PC-9 (cell line): ENCODE measurements at regions not wholly inside any gene's neighbourhood (a gene's known extent, or its start where the extent isn't known, plus 50 kb on each side); places are given as distances from the start of the nearest gene placed in this dataset.

Source experiments
- BruUV-seq: library from RNA; stranded (reverse); fragments of 400-500 nt; replicated peaks from 2 replicates; lab custom pipeline; 2021; lab: Mats Ljungman, UMichigan
- CTCF ChIA-PET: fragments of 300-600 bp; sonication (Branson Sonifier 250); formaldehyde crosslinking; loops from one replicate; lab custom pipeline; 2022; ENCODE audit warnings: antibody characterized with exemption; lab: Charles Lee
- POLR2A ChIA-PET: fragments of 300-600 bp; sonication (Branson Sonifier 250); formaldehyde crosslinking; loops from one replicate; lab custom pipeline; 2022; ENCODE audit warnings: antibody characterized with exemption; ENCODE audit not compliant: unreplicated experiment; lab: Charles Lee
- DNase-seq, 2 experiments: peaks; one replicate each; pipeline versions ENCODE4 v3.0.0 to v3.0.0-alpha.2; 2015 to 2022; ENCODE audit warnings: mixed read lengths in 1 of 2
- H2AFZ ChIP-seq: fragments of 200-600 bp; sonication (generic); 2 replicates; pipeline ENCODE4 v1.8.1; 2017; ENCODE audit warnings: antibody characterized with exemption
- H3F3A ChIP-seq: fragments of 200-600 bp; sonication (generic); 2 replicates; pipeline ENCODE4 v1.8.1; 2017; ENCODE audit warnings: antibody characterized with exemption, mild to moderate bottlenecking, low read depth; ENCODE audit not compliant: insufficient read depth
- H3K27ac ChIP-seq: fragments of 200-600 bp; sonication (generic); 2 replicates; pipeline ENCODE4 v1.6.1; 2016; ENCODE audit warnings: mixed run types
- H3K27me3 ChIP-seq: fragments of 200-600 bp; sonication (generic); 2 replicates; pipeline ENCODE4 v1.6.1; 2016; ENCODE audit warnings: low read depth, mixed run types; ENCODE audit not compliant: insufficient read depth
- H3K36me3 ChIP-seq: fragments of 200-600 bp; sonication (generic); 2 replicates; pipeline ENCODE4 v1.6.1; 2016; ENCODE audit warnings: low read depth, mixed run types
- H3K4me1 ChIP-seq: fragments of 200-600 bp; sonication (generic); replicated peaks from 2 replicates; pipeline ENCODE4 v1.6.1; 2016; ENCODE audit warnings: mixed run types; ENCODE audit not compliant: insufficient read depth
- H3K4me2 ChIP-seq: fragments of 200-600 bp; sonication (generic); 2 replicates; pipeline ENCODE4 v1.6.1; 2017; ENCODE audit warnings: mixed run types
- H3K4me3 ChIP-seq: fragments of 200-600 bp; sonication (generic); 2 replicates; pipeline ENCODE4 v1.6.1; 2016; ENCODE audit warnings: mixed run types
- H3K79me2 ChIP-seq: fragments of 200-600 bp; sonication (generic); 2 replicates; pipeline ENCODE4 v1.6.1; 2017; ENCODE audit warnings: low read depth, mixed run types
- H3K9me2 ChIP-seq: fragments of 200-600 bp; sonication (generic); 2 replicates; pipeline ENCODE4 v1.8.1; 2017; ENCODE audit warnings: mild to moderate bottlenecking; ENCODE audit not compliant: insufficient read depth
- H3K9me3 ChIP-seq: fragments of 200-600 bp; sonication (generic); 2 replicates; pipeline ENCODE4 v1.8.1; 2016; ENCODE audit warnings: low read depth; ENCODE audit not compliant: insufficient read depth
- H4K20me1 ChIP-seq: fragments of 200-600 bp; sonication (generic); 2 replicates; pipeline ENCODE4 v1.8.1; 2017; ENCODE audit not compliant: insufficient read depth
- EZH2 ChIP-seq: fragments of 200-600 bp; sonication (generic); IDR thresholded peaks from 2 replicates; pipeline ENCODE4 v1.8.0; 2017; ENCODE audit warnings: antibody characterized with exemption, low read depth
- intact Hi-C: fragments of 100-400 bp; cut with micrococcal nuclease; formaldehyde crosslinking; loops from one replicate; pipeline ENCODE4 v1.10.0; 2022; ENCODE audit not compliant: unreplicated experiment
- TF ChIP-seq, protein P1 (sequence below): fragments of 200-600 bp; sonication (generic); conservative IDR thresholded peaks from 2 replicates; pipeline ENCODE4 v1.6.1; 2017; ENCODE audit warnings: mixed run types, antibody characterized with exemption, mild to moderate bottlenecking, moderate library complexity

GRCh38 chr14:30045720-30046119 is 118.1 kb upstream of the PRKD1 start:
- H3K27me3 ChIP-seq = no peaks in the 10 kb centered on the region
- no peak overlapping the region for H2AFZ ChIP-seq
- no peaks in the 10 kb centered on the region for H3K79me2 ChIP-seq
- ChIA-PET CTCF (no interaction called here), POLR2A (no interaction called here)
- TF ChIP-seq EZH2 = no peak
- TF ChIP-seq, protein P1, sequence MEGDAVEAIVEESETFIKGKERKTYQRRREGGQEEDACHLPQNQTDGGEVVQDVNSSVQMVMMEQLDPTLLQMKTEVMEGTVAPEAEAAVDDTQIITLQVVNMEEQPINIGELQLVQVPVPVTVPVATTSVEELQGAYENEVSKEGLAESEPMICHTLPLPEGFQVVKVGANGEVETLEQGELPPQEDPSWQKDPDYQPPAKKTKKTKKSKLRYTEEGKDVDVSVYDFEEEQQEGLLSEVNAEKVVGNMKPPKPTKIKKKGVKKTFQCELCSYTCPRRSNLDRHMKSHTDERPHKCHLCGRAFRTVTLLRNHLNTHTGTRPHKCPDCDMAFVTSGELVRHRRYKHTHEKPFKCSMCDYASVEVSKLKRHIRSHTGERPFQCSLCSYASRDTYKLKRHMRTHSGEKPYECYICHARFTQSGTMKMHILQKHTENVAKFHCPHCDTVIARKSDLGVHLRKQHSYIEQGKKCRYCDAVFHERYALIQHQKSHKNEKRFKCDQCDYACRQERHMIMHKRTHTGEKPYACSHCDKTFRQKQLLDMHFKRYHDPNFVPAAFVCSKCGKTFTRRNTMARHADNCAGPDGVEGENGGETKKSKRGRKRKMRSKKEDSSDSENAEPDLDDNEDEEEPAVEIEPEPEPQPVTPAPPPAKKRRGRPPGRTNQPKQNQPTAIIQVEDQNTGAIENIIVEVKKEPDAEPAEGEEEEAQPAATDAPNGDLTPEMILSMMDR = no peak
- H3K4me1 ChIP-seq = no peaks in the 10 kb centered on the region
- BruUV-seq = no TSS peak
- no peak for DNase-seq
- intact Hi-C loops = no loop called here
- no peak overlapping the region for H3K4me3 ChIP-seq
- H3K36me3 ChIP-seq = no peaks in the 10 kb centered on the region
- no peaks in the 10 kb centered on the region for H4K20me1 ChIP-seq
- no peaks in the 10 kb centered on the region for H3F3A ChIP-seq
- H3K9me3 ChIP-seq = no peaks in the 10 kb centered on the region
- H3K27ac ChIP-seq = no peak overlapping the region
- no peaks in the 10 kb centered on the region for H3K9me2 ChIP-seq
- no peak overlapping the region for H3K4me2 ChIP-seq

- H3K4me3 ChIP-seq = no peak overlapping the region
- no peaks in the 10 kb centered on the region for H3K79me2 ChIP-seq
- no TSS peak for BruUV-seq
- no peaks in the 10 kb centered on the region for H3K36me3 ChIP-seq
- no peak for DNase-seq
- no peaks in the 10 kb centered on the region for H3F3A ChIP-seq
- CTCF ChIA-PET = no interaction called here
- H3K4me2 ChIP-seq = no peak overlapping the region
- H2AFZ ChIP-seq = no peak overlapping the region
- no peaks in the 10 kb centered on the region for H3K4me1 ChIP-seq
- H4K20me1 ChIP-seq = no peaks in the 10 kb centered on the region
- no peaks in the 10 kb centered on the region for H3K9me3 ChIP-seq
- H3K9me2 ChIP-seq = no peaks in the 10 kb centered on the region
- intact Hi-C loops = no loop called here
- H3K27ac ChIP-seq = no peak overlapping the region
- H3K27me3 ChIP-seq = no peaks in the 10 kb centered on the region
- POLR2A ChIA-PET = no interaction called here
- TF ChIP-seq EZH2 = no peak
- TF ChIP-seq, protein P1 = no peak
Observed at GRCh38 chr14:30053103-30053502, 125.5 kb upstream of the PRKD1 start.

GRCh38 chr14:30054201-30054600 is 126.6 kb upstream of the PRKD1 start:
- TF ChIP-seq EZH2 = no peak
- TF ChIP-seq, protein P1 = no peak
- H3K9me3 ChIP-seq = no peaks in the 10 kb centered on the region
- H3K9me2 ChIP-seq = no peaks in the 10 kb centered on the region
- H2AFZ ChIP-seq = no peak overlapping the region
- intact Hi-C loops = no loop called here
- ChIA-PET CTCF (no interaction called here), POLR2A (no interaction called here)
- H3K4me2 ChIP-seq = no peak overlapping the region
- H3K36me3 ChIP-seq = no peaks in the 10 kb centered on the region
- H3K4me3 ChIP-seq = no peak overlapping the region
- H3K4me1 ChIP-seq = no peaks in the 10 kb centered on the region
- H3K27ac ChIP-seq = no peak overlapping the region
- no peaks in the 10 kb centered on the region for H3K79me2 ChIP-seq
- H4K20me1 ChIP-seq = no peaks in the 10 kb centered on the region
- H3F3A ChIP-seq = no peaks in the 10 kb centered on the region
- H3K27me3 ChIP-seq = no peaks in the 10 kb centered on the region
- no peak for DNase-seq
- BruUV-seq = no TSS peak
